HepG2 (cell line): ENCODE measurements at regions not wholly inside any gene's neighbourhood (a gene's known extent, or its start where the extent isn't known, plus 50 kb on each side); places are given as distances from the start of the nearest gene placed in this dataset.

Experiments used
- BCL3 ChIP-seq: sonication (generic); formaldehyde crosslinking; IDR thresholded peaks from 2 replicates; pipeline ENCODE4 v1.5.1; 2020; ENCODE audit warnings: mild to moderate bottlenecking, missing genetic modification reagents, moderate library complexity
- CTCF ChIP-seq: sonication (generic); formaldehyde crosslinking; IDR thresholded peaks from 2 replicates; pipeline ENCODE4 v1.5.0; 2020; ENCODE audit warnings: mild to moderate bottlenecking, missing genetic modification reagents, moderate library complexity
- REL ChIP-seq: sonication (generic); formaldehyde crosslinking; conservative IDR thresholded peaks from 2 replicates; pipeline ENCODE4 v1.8.0; 2022; ENCODE audit warnings: mild to moderate bottlenecking, missing genetic modification reagents, moderate library complexity
- TCF7 ChIP-seq: sonication (generic); IDR thresholded peaks from 2 replicates; pipeline ENCODE4 v1.6.1; 2016; ENCODE audit warnings: antibody characterized with exemption, low read depth
- ZNF839 ChIP-seq: sonication (generic); formaldehyde crosslinking; IDR thresholded peaks from 2 replicates; pipeline ENCODE4 v1.4.0; 2020; ENCODE audit warnings: missing genetic modification reagents, mild to moderate bottlenecking, borderline replicate concordance

- TF ChIP-seq CTCF (CRISPR knock-in tag) = no peak
- no peak for TF ChIP-seq TCF7
- TF ChIP-seq BCL3 (CRISPR knock-in tag) = no peak
- no peak for TF ChIP-seq REL (CRISPR knock-in tag)
- TF ChIP-seq ZNF839 (CRISPR knock-in tag) = no peak
Observed at GRCh38 chr2:83481436-83481835, 977.6 kb downstream of the SUCLG1 start.
